RWPE1 (cell line): ENCODE measurements at regions not wholly inside any gene's neighbourhood (a gene's known extent, or its start where the extent isn't known, plus 50 kb on each side); places are given as distances from the start of the nearest gene placed in this dataset.
"Not testable (repeated sequence)": the region's sequence is repeated elsewhere in the genome, so short reads cannot be mapped to it uniquely, and the experiment has no call there.

Experiments used
- CTCF ChIA-PET: fragments of 350-600 bp; sonication (Branson Sonifier 250); formaldehyde crosslinking; extraction: SDS; loops from one replicate; lab custom pipeline; 2021; lab: Yijun Ruan, JAX
- POLR2A ChIA-PET: fragments of 400-600 bp; formaldehyde crosslinking; extraction: SDS; loops from one replicate; lab custom pipeline; 2020; ENCODE audit warnings: antibody characterized with exemption; ENCODE audit not compliant: low non-redundant PET; lab: Yijun Ruan, JAX
- DNase-seq: peaks from one replicate; pipeline ENCODE4 v3.0.0; 2012; ENCODE audit warnings: low spot score
- H3K27ac ChIP-seq: fragments of 450-650 bp; 2 replicates; pipeline ENCODE4 v1.5.1; 2017
- CTCF ChIP-seq: fragments of 450-650 bp; conservative IDR thresholded peaks from 2 replicates; pipeline ENCODE4 v1.5.1; 2017; ENCODE audit warnings: low read depth, mild to moderate bottlenecking

- H3K27ac ChIP-seq, result no peak overlapping the region
- no peak for TF ChIP-seq CTCF
- no peak for DNase-seq
- CTCF ChIA-PET, result no interaction called here
- POLR2A ChIA-PET, result no interaction called here
Observed at GRCh38 chr2:100713106-100713505, 106.8 kb upstream of the NPAS2 start.

GRCh38 chr2:100714396-100715010 is 105.4 kb upstream of the NPAS2 start:
- CTCF ChIA-PET, POLR2A ChIA-PET, DNase-seq: not testable (repeated sequence)
- peak overlapping the region; percentile 56 for H3K27ac ChIP-seq

GRCh38 chr2:100715861-100716260 is 104.1 kb upstream of the NPAS2 start:
- POLR2A ChIA-PET, DNase-seq, H3K27ac ChIP-seq, CTCF ChIA-PET: not testable (repeated sequence)

- DNase-seq, result no peak
- H3K27ac ChIP-seq, result no peak overlapping the region
- ChIA-PET POLR2A (no interaction called here), CTCF (interaction anchor here (0.7 kb wide), 1 partner anchor 14 kb away, joined by 3 read pairs; no protein-coding TSS in a partner anchor)
- no peak for TF ChIP-seq CTCF
Observed at GRCh38 chr2:100716581-100716980, 103.4 kb upstream of the NPAS2 start.

- CTCF ChIA-PET, result no interaction called here
- no peak for TF ChIP-seq CTCF
- DNase-seq, result no peak
- POLR2A ChIA-PET, result no interaction called here
- H3K27ac ChIP-seq, result no peak overlapping the region
Observed at GRCh38 chr2:100718065-100718629, 101.8 kb upstream of the NPAS2 start.

- ChIA-PET CTCF (no interaction called here), POLR2A (no interaction called here)
- no peak overlapping the region for H3K27ac ChIP-seq
- no peak for DNase-seq
- TF ChIP-seq CTCF, result no peak
Observed at GRCh38 chr2:100720445-100720844, 99.5 kb upstream of the NPAS2 start.

GRCh38 chr2:100721693-100722092 is 98.2 kb upstream of the NPAS2 start:
- POLR2A ChIA-PET, result no interaction called here
- no peak overlapping the region for H3K27ac ChIP-seq
- TF ChIP-seq CTCF, result no peak
- CTCF ChIA-PET, result no interaction called here
- DNase-seq, result no peak
